Neutrophil (primary cell): ENCODE measurements at regions not wholly inside any gene's neighbourhood (a gene's known extent, or its start where the extent isn't known, plus 50 kb on each side); places are given as distances from the start of the nearest gene placed in this dataset.

ENCODE experiments used
- H3K27ac ChIP-seq: fragments of 200-600 bp; sonication (generic); 2 replicates; pipeline ENCODE4 v1.5.1; 2016; ENCODE audit warnings: mild to moderate bottlenecking, moderate library complexity
- H3K27me3 ChIP-seq: fragments of 200-600 bp; sonication (generic); 2 replicates; pipeline ENCODE4 v1.6.0; 2016; ENCODE audit warnings: mild to moderate bottlenecking
- H3K36me3 ChIP-seq: fragments of 200-600 bp; sonication (generic); 2 replicates; pipeline ENCODE4 v1.5.1; 2017
- H3K4me1 ChIP-seq, 2 experiments: fragments of 200-600 bp in 1 of 2; sonication (generic) in 1 of 2; 1 replicate in 1 of 2; 2 replicates in 1 of 2; pipeline versions ENCODE4 v1.5.1 to v1.6.1; 2013 to 2016; ENCODE audit warnings: low read depth in 1 of 2, low read length in 1 of 2, mild to moderate bottlenecking in 1 of 2, moderate library complexity in 1 of 2; ENCODE audit not compliant: control insufficient read depth in 1 of 2, insufficient read depth in 1 of 2
- H3K4me3 ChIP-seq, 2 experiments: fragments of 200-600 bp in 1 of 2; sonication (generic) in 1 of 2; 1 replicate in 1 of 2; 2 replicates in 1 of 2; pipeline ENCODE4 v1.5.1; 2013 to 2016; ENCODE audit warnings: low read depth in 1 of 2, low read length in 1 of 2, mild to moderate bottlenecking in 1 of 2, moderate library complexity in 1 of 2
- H3K9me3 ChIP-seq: fragments of 200-600 bp; sonication (generic); 2 replicates; pipeline ENCODE4 v1.5.1; 2016
- TF ChIP-seq, protein P1 (sequence below): fragments of 200-600 bp; sonication (generic); IDR thresholded peaks from 2 replicates; pipeline ENCODE4 v1.5.1; 2016; ENCODE audit warnings: antibody characterized with exemption

DNA sequence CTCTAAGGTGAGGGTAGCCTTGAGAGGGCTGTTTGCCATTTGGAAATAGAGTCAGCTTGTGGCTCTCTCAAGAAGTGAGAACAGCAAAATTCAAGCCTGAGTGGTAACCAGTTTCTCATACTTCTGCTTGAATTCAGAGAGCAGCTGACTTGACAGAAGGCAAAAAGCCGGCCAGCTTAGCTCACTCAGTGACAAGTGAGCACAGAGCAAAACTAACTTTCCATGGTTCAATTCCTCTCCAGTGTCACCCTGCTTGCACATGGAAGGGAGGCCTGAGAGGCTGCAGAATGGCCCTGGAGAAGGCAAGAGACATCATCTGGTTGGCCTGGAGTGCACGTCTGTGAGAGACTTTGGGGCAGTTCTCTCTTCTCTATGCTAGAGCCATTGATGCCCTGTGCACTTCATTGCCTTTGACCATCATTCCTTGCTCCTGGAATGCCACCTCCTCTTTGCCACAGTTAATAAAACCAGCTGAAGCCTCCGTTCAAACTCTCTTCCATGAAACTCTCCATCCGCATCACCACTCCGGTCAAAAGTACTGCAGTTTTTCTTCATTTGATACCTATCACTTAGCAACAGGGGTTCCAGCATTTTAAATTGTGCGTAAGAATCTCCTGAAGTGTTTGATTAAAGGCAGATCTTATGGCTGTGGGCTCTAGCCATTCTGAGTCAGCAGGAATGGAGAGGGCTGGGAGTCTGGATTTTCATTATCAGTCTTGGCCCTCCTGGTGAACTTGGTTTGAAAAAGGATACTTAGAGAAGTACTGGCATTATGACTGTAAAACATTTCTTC lies 69.8 kb upstream of the PIK3CG start:
- Histone ChIP-seq H3K4me1 (no peaks in the 10 kb centered on the region), H3K9me3 (peaks cover 8% of the 10 kb centered on the region), H3K27ac (no peak overlapping the region), H3K36me3 (no peaks in the 10 kb centered on the region), H3K4me3 (no peak overlapping the region), H3K27me3 (no peaks in the 10 kb centered on the region)
- TF ChIP-seq, protein P1, sequence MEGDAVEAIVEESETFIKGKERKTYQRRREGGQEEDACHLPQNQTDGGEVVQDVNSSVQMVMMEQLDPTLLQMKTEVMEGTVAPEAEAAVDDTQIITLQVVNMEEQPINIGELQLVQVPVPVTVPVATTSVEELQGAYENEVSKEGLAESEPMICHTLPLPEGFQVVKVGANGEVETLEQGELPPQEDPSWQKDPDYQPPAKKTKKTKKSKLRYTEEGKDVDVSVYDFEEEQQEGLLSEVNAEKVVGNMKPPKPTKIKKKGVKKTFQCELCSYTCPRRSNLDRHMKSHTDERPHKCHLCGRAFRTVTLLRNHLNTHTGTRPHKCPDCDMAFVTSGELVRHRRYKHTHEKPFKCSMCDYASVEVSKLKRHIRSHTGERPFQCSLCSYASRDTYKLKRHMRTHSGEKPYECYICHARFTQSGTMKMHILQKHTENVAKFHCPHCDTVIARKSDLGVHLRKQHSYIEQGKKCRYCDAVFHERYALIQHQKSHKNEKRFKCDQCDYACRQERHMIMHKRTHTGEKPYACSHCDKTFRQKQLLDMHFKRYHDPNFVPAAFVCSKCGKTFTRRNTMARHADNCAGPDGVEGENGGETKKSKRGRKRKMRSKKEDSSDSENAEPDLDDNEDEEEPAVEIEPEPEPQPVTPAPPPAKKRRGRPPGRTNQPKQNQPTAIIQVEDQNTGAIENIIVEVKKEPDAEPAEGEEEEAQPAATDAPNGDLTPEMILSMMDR: no peak

DNA sequence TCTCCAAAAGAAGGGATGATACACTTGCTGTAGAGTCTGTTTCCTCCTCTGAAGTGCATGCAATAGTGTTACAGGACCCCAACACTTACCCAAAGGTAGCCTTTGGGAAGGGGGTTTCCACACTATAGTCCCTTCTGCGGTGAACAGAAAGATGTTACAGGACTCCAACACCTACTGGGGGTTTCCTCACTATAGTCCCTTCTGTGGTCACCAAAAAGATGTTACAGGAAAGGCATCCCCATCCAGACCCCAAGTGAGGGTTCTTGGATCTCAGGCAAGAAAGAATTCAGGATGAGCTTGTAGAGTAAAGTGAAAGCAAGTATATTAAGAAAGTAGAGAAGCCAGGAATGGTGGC lies 69.2 kb upstream of the PIK3CG start:
- no peaks in the 10 kb centered on the region for H3K27me3 ChIP-seq

DNA sequence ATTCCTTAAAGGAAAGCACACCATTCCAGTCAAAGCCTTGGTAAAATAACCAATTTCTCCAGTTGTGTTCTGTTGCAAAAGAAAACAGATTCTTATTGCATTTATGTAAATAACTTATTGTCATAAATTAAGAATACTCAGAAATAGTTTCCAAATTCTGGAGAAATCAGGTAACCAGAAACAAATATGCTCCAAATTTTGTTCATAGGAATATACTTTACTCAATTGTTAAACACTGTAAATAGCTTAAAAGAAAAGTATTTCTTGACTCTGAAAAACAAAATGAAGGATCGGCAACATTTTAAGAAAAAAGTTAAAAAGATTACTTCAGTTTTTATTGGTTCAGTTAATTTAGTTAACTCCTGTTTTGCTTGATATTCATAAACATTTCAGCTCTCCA lies 67.1 kb upstream of the PIK3CG start:
- Histone ChIP-seq H3K9me3 (peaks cover 8% of the 10 kb centered on the region), H3K36me3 (no peaks in the 10 kb centered on the region), H3K4me1 (no peaks in the 10 kb centered on the region)

More for the DNA sequence above, 69.2 kb upstream of the PIK3CG start:
- H3K4me1 ChIP-seq: no peaks in the 10 kb centered on the region
- no peaks in the 10 kb centered on the region for H3K36me3 ChIP-seq
- no peak overlapping the region for H3K4me3 ChIP-seq
- no peak overlapping the region for H3K27ac ChIP-seq
- H3K9me3 ChIP-seq: peaks cover 8% of the 10 kb centered on the region
- TF ChIP-seq, protein P1: no peak

DNA sequence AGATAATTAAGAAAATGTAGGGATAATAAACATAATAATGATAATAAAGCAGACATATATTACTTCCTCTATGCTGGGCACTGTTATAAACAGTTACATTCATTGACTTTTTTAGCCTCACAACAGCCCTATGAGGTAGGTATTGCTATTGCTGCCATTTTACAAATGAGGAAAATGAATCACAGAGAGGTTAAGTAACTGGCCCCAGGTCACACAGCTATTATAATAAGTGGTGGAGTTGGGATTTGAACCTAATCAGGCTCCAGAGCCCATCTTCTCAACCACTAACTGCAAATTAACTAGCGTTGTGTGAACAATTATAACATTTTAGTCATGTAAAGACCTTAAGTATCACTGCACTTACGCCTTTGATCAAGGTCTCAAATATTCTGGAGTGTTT lies 62.5 kb upstream of the PIK3CG start:
- TF ChIP-seq, protein P1: no peak
- no peak overlapping the region for H3K4me3 ChIP-seq
- peaks cover 8% of the 10 kb centered on the region for H3K9me3 ChIP-seq
- H3K4me1 ChIP-seq: no peaks in the 10 kb centered on the region
- no peaks in the 10 kb centered on the region for H3K27me3 ChIP-seq
- H3K36me3 ChIP-seq: no peaks in the 10 kb centered on the region
- H3K27ac ChIP-seq: no peak overlapping the region

More for the DNA sequence above, 67.1 kb upstream of the PIK3CG start:
- Histone ChIP-seq H3K27me3 (no peaks in the 10 kb centered on the region), H3K27ac (no peak overlapping the region), H3K4me3 (no peak overlapping the region)
- TF ChIP-seq, protein P1: no peak

DNA sequence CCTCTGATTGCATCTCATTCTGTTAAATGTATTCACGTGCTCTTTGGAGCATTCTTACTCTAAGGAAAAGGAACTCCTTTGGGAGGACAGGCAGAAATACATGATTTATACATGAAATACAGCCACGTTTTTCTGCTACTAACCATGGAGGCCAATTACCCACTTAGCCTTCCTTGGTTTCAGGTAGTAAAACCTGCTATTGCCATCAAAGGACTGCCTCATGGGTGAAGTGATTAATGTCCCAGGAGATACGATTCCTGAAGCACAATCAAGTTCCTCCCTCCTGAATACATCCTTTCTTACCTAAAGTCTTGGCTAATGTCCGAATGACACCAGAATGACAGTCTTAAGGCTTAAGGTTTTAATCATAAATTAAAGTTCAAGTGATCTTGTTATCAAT lies 58.5 kb upstream of the PIK3CG start:
- Histone ChIP-seq H3K9me3 (no peaks in the 10 kb centered on the region), H3K36me3 (no peaks in the 10 kb centered on the region), H3K4me1 (no peaks in the 10 kb centered on the region), H3K27me3 (no peaks in the 10 kb centered on the region), H3K4me3 (no peak overlapping the region), H3K27ac (no peak overlapping the region)
- TF ChIP-seq, protein P1: no peak
